OCI-LY3 (cell line): ENCODE measurements at regions not wholly inside any gene's neighbourhood (a gene's known extent, or its start where the extent isn't known, plus 50 kb on each side); places are given as distances from the start of the nearest gene placed in this dataset.

ENCODE experiments used
- EZH2phosphoT487 ChIP-seq: fragments of 200-600 bp; shearing (Covaris generic); IDR thresholded peaks from 2 replicates; pipeline ENCODE4 v1.6.1; 2018; ENCODE audit warnings: antibody characterized with exemption, mixed run types, low read depth
- TF ChIP-seq, protein P1 (sequence below): fragments of 200-600, 300-600 bp; sonication (generic); IDR thresholded peaks from 2 replicates; pipeline ENCODE4 v1.5.1; 2014; ENCODE audit warnings: antibody characterized with exemption, low read length, low read depth

DNA sequence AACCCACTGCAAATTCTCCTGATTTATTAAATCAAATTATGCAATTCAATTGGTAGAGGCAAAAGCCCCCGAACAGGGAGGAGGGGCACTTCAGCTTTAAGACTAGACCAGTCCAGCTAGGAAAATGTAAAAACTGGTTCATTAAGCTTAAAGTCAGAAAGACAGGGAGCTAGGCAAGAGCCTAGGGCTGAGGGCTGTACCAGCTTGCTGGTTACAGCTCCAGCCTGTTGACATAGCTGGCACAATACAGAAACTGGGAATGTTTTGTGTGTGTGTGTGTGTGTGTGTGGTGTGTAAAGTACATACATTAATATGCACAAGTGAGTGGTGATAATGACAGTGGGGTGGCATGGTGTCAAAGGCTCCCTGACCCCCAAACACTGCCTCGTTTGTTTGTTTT is 307.0 kb upstream of the CELF4 start:
- TF ChIP-seq, protein P1, sequence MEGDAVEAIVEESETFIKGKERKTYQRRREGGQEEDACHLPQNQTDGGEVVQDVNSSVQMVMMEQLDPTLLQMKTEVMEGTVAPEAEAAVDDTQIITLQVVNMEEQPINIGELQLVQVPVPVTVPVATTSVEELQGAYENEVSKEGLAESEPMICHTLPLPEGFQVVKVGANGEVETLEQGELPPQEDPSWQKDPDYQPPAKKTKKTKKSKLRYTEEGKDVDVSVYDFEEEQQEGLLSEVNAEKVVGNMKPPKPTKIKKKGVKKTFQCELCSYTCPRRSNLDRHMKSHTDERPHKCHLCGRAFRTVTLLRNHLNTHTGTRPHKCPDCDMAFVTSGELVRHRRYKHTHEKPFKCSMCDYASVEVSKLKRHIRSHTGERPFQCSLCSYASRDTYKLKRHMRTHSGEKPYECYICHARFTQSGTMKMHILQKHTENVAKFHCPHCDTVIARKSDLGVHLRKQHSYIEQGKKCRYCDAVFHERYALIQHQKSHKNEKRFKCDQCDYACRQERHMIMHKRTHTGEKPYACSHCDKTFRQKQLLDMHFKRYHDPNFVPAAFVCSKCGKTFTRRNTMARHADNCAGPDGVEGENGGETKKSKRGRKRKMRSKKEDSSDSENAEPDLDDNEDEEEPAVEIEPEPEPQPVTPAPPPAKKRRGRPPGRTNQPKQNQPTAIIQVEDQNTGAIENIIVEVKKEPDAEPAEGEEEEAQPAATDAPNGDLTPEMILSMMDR: no peak
- no peak for TF ChIP-seq EZH2phosphoT487
